ENCODE measurements at regions not wholly inside any gene's neighbourhood (a gene's known extent, or its start where the extent isn't known, plus 50 kb on each side); places are given as distances from the start of the nearest gene placed in this dataset.

- TF ChIP-seq CTCF (conservative IDR thresholded peaks at IDR 0.05 in 1 of 2, IDR thresholded peaks at IDR 0.05 in 1 of 2; ENCODE audit: extremely low read depth in 1 of 2, insufficient read depth in 1 of 2, low read depth in 1 of 2, low read length in 2 of 2) (no peak), EZH2 (IDR thresholded peaks at IDR 0.05; ENCODE audit: borderline replicate concordance, low read length) (no peak)
Measured at GRCh38 chr13:53338760-53339159, 310.1 kb downstream of the OLFM4 start.
